NB4 (cell line): ENCODE measurements at regions not wholly inside any gene's neighbourhood (a gene's known extent, or its start where the extent isn't known, plus 50 kb on each side); places are given as distances from the start of the nearest gene placed in this dataset.

ENCODE experiments used
- CTCF ChIP-seq: IDR thresholded peaks from one replicate; pipeline ENCODE4 v1.5.1; 2012; ENCODE audit warnings: low read depth, low read length
- POLR2A ChIP-seq: IDR thresholded peaks from 2 replicates; pipeline ENCODE4 v1.6.1; 2011; ENCODE audit warnings: mild to moderate bottlenecking; ENCODE audit not compliant: insufficient read length; ENCODE audit errors: extremely low read depth

- TF ChIP-seq CTCF, result no peak
- no peak for TF ChIP-seq POLR2A
Measured at GRCh38 chr4:171719691-171720090, 93.5 kb upstream of the GALNTL6 start.
